Activated CD4-positive, alpha-beta T cell treated with anti-CD3 and anti-CD28 coated beads for 4 hours (primary cell): ENCODE measurements at regions not wholly inside any gene's neighbourhood (a gene's known extent, or its start where the extent isn't known, plus 50 kb on each side); places are given as distances from the start of the nearest gene placed in this dataset.

Experiments
- DNase-seq, 2 donors: peaks; one replicate each; pipeline ENCODE4 v3.0.0-alpha.2; 2020

- no peak for DNase-seq
These were observed 1213.8 kb downstream of the TBC1D22A start for GRCh38 chr22:47976219-47976618.

- DNase-seq, result no peak
These were observed 1205.4 kb downstream of the TBC1D22A start for GRCh38 chr22:47967831-47968230.

GRCh38 chr22:47966316-47966715 is 1203.9 kb downstream of the TBC1D22A start:
- DNase-seq, result no peak

- DNase-seq, result no peak
These were observed 1203.4 kb downstream of the TBC1D22A start for GRCh38 chr22:47965896-47966295.

- DNase-seq, result no peak
These were observed 1202.6 kb downstream of the TBC1D22A start for GRCh38 chr22:47965066-47965465.

GRCh38 chr22:47963660-47964059 is 1201.2 kb downstream of the TBC1D22A start:
- DNase-seq, result no peak

GRCh38 chr22:47957649-47958048 is 1195.2 kb downstream of the TBC1D22A start:
- DNase-seq, result no peak

- DNase-seq, result no peak
These were observed 1191.7 kb downstream of the TBC1D22A start for GRCh38 chr22:47954107-47954506.

- no peak for DNase-seq
These were observed 1182.5 kb downstream of the TBC1D22A start for GRCh38 chr22:47944941-47945340.

GRCh38 chr22:47943729-47944700 is 1181.6 kb downstream of the TBC1D22A start:
- DNase-seq, result no peak

GRCh38 chr22:47940211-47940610 is 1177.8 kb downstream of the TBC1D22A start:
- DNase-seq, result no peak

GRCh38 chr22:47933891-47934290 is 1171.4 kb downstream of the TBC1D22A start:
- DNase-seq, result no peak

- DNase-seq, result no peak
These were observed 1170.8 kb downstream of the TBC1D22A start for GRCh38 chr22:47933226-47933625.

GRCh38 chr22:47929646-47930185 is 1167.3 kb downstream of the TBC1D22A start:
- no peak for DNase-seq

GRCh38 chr22:47929073-47929472 is 1166.6 kb downstream of the TBC1D22A start:
- DNase-seq, result no peak

GRCh38 chr22:47928631-47929030 is 1166.2 kb downstream of the TBC1D22A start:
- no peak for DNase-seq

GRCh38 chr22:47927648-47928210 is 1165.3 kb downstream of the TBC1D22A start:
- DNase-seq, result no peak

GRCh38 chr22:47923011-47923427 is 1160.6 kb downstream of the TBC1D22A start:
- DNase-seq, result no peak

GRCh38 chr22:47921906-47922305 is 1159.5 kb downstream of the TBC1D22A start:
- no peak for DNase-seq

- no peak for DNase-seq
These were observed 1158.0 kb downstream of the TBC1D22A start for GRCh38 chr22:47920380-47920959.

GRCh38 chr22:47919893-47920292 is 1157.4 kb downstream of the TBC1D22A start:
- no peak for DNase-seq

GRCh38 chr22:47919001-47919441 is 1156.6 kb downstream of the TBC1D22A start:
- no peak for DNase-seq

- DNase-seq, result no peak
These were observed 1155.9 kb downstream of the TBC1D22A start for GRCh38 chr22:47918276-47918921.
